ENCODE measurements at regions not wholly inside any gene's neighbourhood (a gene's known extent, or its start where the extent isn't known, plus 50 kb on each side); places are given as distances from the start of the nearest gene placed in this dataset.
A peak's percentile ranks its signal among the peaks of the same experiment; 100 is the strongest.

DNA sequence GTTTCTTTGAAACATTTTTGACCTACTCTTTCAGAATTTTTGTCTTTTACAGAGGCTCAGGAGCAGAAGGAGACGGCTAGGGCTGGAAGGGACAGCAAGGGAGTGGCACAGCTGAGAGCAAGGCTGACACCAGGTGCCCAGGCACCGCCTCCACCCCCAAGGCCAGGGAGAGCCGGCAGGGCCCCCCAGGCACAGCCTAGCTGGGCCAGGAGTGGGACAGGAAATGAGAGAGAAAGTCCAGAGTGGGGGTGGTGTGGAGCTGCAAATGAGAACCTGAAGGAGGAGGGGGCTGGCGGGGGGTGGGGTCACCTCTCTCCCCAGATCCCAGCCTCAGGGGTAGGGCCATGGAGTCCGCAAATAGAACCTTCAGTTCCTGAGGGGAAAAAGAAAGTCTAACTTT is 236.7 kb downstream of the CDC5L start:
- no peak overlapping the region for H3K4me3 Mint-ChIP-seq
- H3K4me1 Mint-ChIP-seq, result no peaks in the 10 kb centered on the region
- no peaks in the 10 kb centered on the region for H3K36me3 Mint-ChIP-seq (ENCODE audit: insufficient read depth)
- H3K27me3 Mint-ChIP-seq, result peaks cover 4% of the 10 kb centered on the region
- H3K9me3 Mint-ChIP-seq, result no peaks in the 10 kb centered on the region
- H3K27ac Mint-ChIP-seq (ENCODE audit: low read depth), result no peak overlapping the region
- DNase-seq (ENCODE audit: low spot score in 2 of 2) (no peak), ATAC-seq (replicated peaks; ENCODE audit: extremely low read depth, poor library complexity, severe bottlenecking) (no peak)

DNA sequence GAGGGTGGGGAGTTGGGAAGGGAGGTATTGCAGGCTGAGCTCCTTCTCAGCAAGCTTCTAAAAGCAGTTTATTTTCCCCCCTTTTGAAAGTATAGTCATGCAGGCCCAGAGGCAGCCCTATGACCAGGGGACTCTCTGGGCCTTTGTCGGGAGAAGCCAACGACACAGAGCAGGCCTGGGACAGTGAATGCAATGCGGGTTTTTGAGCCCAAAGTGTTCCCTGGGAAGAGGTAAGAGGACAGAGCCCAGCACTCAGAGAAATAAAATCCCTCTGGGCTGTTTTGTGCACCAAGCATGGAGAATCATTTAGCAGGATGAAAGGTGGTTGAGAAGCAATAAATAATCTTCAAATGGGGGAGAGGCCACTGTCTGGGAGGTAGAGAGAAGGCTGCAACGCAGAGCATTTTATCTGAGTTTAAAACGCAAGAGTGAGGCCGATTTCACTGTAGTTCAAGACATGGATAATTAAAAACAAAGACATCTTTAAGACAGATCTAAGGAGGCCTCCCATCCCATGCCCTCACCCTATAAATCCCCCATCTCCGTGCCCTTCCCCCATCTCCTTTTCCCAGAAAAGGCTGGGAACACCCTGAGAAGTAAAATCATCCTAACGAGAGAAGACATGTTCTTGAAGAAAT is 237.5 kb downstream of the CDC5L start:
- H3K4me3 Mint-ChIP-seq, result no peak overlapping the region
- ATAC-seq (replicated peaks; ENCODE audit: extremely low read depth, poor library complexity, severe bottlenecking) (no peak), DNase-seq (ENCODE audit: low spot score in 2 of 2) (no peak)
- H3K36me3 Mint-ChIP-seq (ENCODE audit: insufficient read depth), result no peaks in the 10 kb centered on the region
- H3K9me3 Mint-ChIP-seq, result no peaks in the 10 kb centered on the region
- H3K27me3 Mint-ChIP-seq, result peaks cover 12% of the 10 kb centered on the region
- H3K4me1 Mint-ChIP-seq, result no peaks in the 10 kb centered on the region
- no peak overlapping the region for H3K27ac Mint-ChIP-seq (ENCODE audit: low read depth)

DNA sequence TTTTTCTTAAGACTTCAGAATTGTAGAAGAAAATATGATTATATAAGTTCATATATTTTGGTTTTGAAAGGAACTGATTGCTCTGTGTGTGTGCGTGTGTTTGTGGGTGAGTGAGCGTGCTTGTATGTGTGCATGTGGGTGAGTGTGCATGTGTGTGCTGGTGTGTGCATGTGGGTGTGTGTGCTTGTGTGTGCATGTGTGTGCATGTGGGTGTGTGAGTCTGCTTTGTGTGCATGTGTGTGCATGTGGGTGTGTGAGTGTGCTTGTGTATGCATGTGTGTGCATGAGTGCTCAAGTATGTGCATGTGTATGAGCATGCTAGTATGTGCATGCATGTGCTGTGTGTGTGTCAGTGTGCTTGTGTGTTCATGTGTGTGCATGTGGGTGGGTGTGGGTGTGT is 238.5 kb downstream of the CDC5L start:
- ATAC-seq (replicated peaks; ENCODE audit: extremely low read depth, poor library complexity, severe bottlenecking) (no peak), DNase-seq (ENCODE audit: low spot score in 2 of 2) (no peak)
- H3K27ac Mint-ChIP-seq (ENCODE audit: low read depth), result no peak overlapping the region
- H3K4me3 Mint-ChIP-seq, result no peak overlapping the region
- no peaks in the 10 kb centered on the region for H3K36me3 Mint-ChIP-seq (ENCODE audit: insufficient read depth)
- no peaks in the 10 kb centered on the region for H3K9me3 Mint-ChIP-seq
- H3K27me3 Mint-ChIP-seq, result peaks cover 19% of the 10 kb centered on the region
- H3K4me1 Mint-ChIP-seq, result no peaks in the 10 kb centered on the region

- no peaks in the 10 kb centered on the region for H3K4me1 Mint-ChIP-seq
Observed at GRCh38 chr6:44626616-44627015, 239.1 kb downstream of the CDC5L start.

GRCh38 chr6:44627091-44627882 is 239.8 kb downstream of the CDC5L start:
- peaks cover 26% of the 10 kb centered on the region for H3K27me3 Mint-ChIP-seq
- H3K4me1 Mint-ChIP-seq, result no peaks in the 10 kb centered on the region
- H3K36me3 Mint-ChIP-seq (ENCODE audit: insufficient read depth), result no peaks in the 10 kb centered on the region
- H3K9me3 Mint-ChIP-seq, result no peaks in the 10 kb centered on the region
- H3K4me3 Mint-ChIP-seq, result no peak overlapping the region
- ATAC-seq (replicated peaks; ENCODE audit: extremely low read depth, poor library complexity, severe bottlenecking) (peak; percentile 28), DNase-seq (ENCODE audit: low spot score in 2 of 2) (no peak)
- no peak overlapping the region for H3K27ac Mint-ChIP-seq (ENCODE audit: low read depth)

More at GRCh38 chr6:44626616-44627015, 239.1 kb downstream of the CDC5L start:
- DNase-seq (ENCODE audit: low spot score in 2 of 2) (no peak), ATAC-seq (replicated peaks; ENCODE audit: extremely low read depth, poor library complexity, severe bottlenecking) (no peak)
- Mint-ChIP-seq H3K36me3 (ENCODE audit: insufficient read depth) (no peaks in the 10 kb centered on the region), H3K4me3 (no peak overlapping the region), H3K27ac (ENCODE audit: low read depth) (no peak overlapping the region), H3K27me3 (peaks cover 26% of the 10 kb centered on the region), H3K9me3 (no peaks in the 10 kb centered on the region)

- H3K27ac Mint-ChIP-seq (ENCODE audit: low read depth), result no peak overlapping the region
Observed at GRCh38 chr6:44627883-44628271, 240.4 kb downstream of the CDC5L start.

DNA sequence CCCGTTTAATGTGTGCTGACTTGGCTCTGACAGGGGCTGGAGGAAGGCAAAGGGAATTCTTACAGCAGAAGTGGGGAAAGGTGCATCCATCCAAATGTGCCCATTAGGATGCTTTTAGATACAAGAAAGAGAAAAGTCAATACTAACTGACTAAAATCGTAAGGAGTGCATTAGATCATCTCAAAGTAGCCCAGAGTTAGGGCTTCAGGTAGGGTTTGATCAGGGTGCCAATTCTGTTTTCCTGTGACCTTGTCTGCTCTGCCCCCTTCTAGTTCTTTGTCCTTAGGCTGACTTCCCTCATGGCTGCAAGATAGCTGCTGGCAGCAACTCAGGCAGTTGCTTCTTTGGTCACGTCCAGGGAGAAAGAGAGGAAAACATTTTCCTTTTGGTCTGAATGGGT is 240.8 kb downstream of the CDC5L start:
- DNase-seq (ENCODE audit: low spot score in 2 of 2) (no peak), ATAC-seq (replicated peaks; ENCODE audit: extremely low read depth, poor library complexity, severe bottlenecking) (no peak)
- H3K27ac Mint-ChIP-seq (ENCODE audit: low read depth), result no peak overlapping the region
- no peaks in the 10 kb centered on the region for H3K36me3 Mint-ChIP-seq (ENCODE audit: insufficient read depth)
- no peaks in the 10 kb centered on the region for H3K4me1 Mint-ChIP-seq
- H3K4me3 Mint-ChIP-seq, result no peak overlapping the region
- no peaks in the 10 kb centered on the region for H3K9me3 Mint-ChIP-seq
- H3K27me3 Mint-ChIP-seq, result peaks cover 26% of the 10 kb centered on the region

More at GRCh38 chr6:44627883-44628271, 240.4 kb downstream of the CDC5L start:
- ATAC-seq (replicated peaks; ENCODE audit: extremely low read depth, poor library complexity, severe bottlenecking), result no peak
- Mint-ChIP-seq H3K36me3 (ENCODE audit: insufficient read depth) (no peaks in the 10 kb centered on the region), H3K4me1 (no peaks in the 10 kb centered on the region), H3K4me3 (no peak overlapping the region), H3K27me3 (peaks cover 26% of the 10 kb centered on the region), H3K9me3 (no peaks in the 10 kb centered on the region)
- DNase-seq (ENCODE audit: low spot score in 2 of 2), result no peak

DNA sequence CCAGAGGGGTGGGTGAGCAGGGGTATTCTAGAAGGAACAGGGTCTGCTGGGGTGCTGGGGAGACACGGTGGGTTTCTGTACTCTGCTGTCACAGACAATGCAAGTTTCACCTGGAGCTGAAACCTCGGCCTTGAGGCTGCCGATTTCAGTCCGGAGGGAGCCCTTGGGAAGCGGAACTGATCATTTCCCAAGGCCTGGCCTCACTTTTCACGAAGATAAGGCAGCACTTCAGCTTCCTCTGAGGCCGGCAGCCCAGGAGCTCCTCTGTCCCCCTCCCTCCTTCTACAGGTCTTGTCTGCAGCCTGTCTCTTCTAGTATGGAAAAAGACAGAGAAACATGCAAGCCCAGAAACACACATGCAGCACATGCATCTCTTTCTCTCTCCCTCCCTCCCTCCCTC is 242.1 kb downstream of the CDC5L start:
- ATAC-seq (replicated peaks; ENCODE audit: extremely low read depth, poor library complexity, severe bottlenecking) (no peak), DNase-seq (ENCODE audit: low spot score in 2 of 2) (no peak)
- Mint-ChIP-seq H3K4me3 (no peak overlapping the region), H3K9me3 (no peaks in the 10 kb centered on the region), H3K36me3 (ENCODE audit: insufficient read depth) (no peaks in the 10 kb centered on the region), H3K4me1 (no peaks in the 10 kb centered on the region), H3K27me3 (peaks cover 35% of the 10 kb centered on the region), H3K27ac (ENCODE audit: low read depth) (no peak overlapping the region)

GRCh38 chr6:44630125-44631028 is 242.9 kb downstream of the CDC5L start:
- Mint-ChIP-seq H3K27ac (ENCODE audit: low read depth) (no peak overlapping the region), H3K4me1 (no peaks in the 10 kb centered on the region), H3K9me3 (no peaks in the 10 kb centered on the region), H3K36me3 (ENCODE audit: insufficient read depth) (no peaks in the 10 kb centered on the region), H3K27me3 (peaks cover 39% of the 10 kb centered on the region), H3K4me3 (no peak overlapping the region)
- DNase-seq (ENCODE audit: low spot score in 2 of 2) (no peak), ATAC-seq (replicated peaks; ENCODE audit: extremely low read depth, poor library complexity, severe bottlenecking) (no peak)

DNA sequence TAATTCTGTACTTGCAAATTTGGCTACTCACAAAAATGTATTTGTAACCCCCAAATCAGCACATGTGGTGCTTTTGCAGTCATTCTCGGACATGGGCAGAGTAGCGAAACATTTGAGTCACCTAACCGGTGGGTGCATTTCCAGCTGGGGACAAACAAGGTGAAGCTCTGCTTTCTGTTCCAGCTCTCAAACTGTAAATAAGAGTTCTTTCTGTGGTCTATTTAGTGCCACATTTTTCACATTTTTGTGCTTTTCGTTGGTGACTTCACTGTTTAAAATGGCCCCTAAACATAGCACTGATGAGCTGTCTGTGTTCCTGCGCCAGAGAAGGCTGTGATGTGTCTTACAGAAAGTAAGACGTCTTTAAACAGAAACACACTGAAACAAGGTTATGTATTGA is 244.5 kb downstream of the CDC5L start:
- H3K9me3 Mint-ChIP-seq, result no peaks in the 10 kb centered on the region
- H3K27ac Mint-ChIP-seq (ENCODE audit: low read depth), result no peak overlapping the region
- H3K4me1 Mint-ChIP-seq, result no peaks in the 10 kb centered on the region
- DNase-seq (ENCODE audit: low spot score in 2 of 2) (no peak), ATAC-seq (replicated peaks; ENCODE audit: extremely low read depth, poor library complexity, severe bottlenecking) (no peak)
- H3K27me3 Mint-ChIP-seq, result peaks cover 53% of the 10 kb centered on the region
- H3K4me3 Mint-ChIP-seq, result no peak overlapping the region
- no peaks in the 10 kb centered on the region for H3K36me3 Mint-ChIP-seq (ENCODE audit: insufficient read depth)

GRCh38 chr6:44634321-44634720 is 246.8 kb downstream of the CDC5L start:
- Mint-ChIP-seq H3K4me1 (no peaks in the 10 kb centered on the region), H3K4me3 (no peak overlapping the region), H3K9me3 (no peaks in the 10 kb centered on the region), H3K27me3 (peaks cover 53% of the 10 kb centered on the region), H3K27ac (ENCODE audit: low read depth) (no peak overlapping the region), H3K36me3 (ENCODE audit: insufficient read depth) (no peaks in the 10 kb centered on the region)
- ATAC-seq (replicated peaks; ENCODE audit: extremely low read depth, poor library complexity, severe bottlenecking) (no peak), DNase-seq (ENCODE audit: low spot score in 2 of 2) (no peak)

DNA sequence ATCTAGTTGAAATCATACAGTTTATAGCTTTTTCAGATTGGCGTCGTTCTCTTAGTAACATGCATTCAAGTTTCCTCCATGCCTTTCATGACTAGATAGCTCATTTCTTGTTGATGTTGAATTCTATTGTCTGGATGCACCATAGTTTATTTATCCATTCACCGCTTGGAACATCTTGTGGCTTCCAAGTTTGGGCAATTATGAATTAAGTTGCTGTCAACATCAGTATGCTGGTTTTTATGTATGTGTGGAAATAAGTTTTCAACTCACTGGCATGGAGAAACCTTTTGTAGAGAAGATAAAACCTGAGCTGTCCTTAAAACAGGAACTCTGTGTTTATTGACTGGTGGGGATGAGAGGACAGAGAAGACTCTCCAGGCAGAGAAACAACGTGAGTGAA is 248.0 kb downstream of the CDC5L start:
- DNase-seq (ENCODE audit: low spot score in 2 of 2) (no peak), ATAC-seq (replicated peaks; ENCODE audit: extremely low read depth, poor library complexity, severe bottlenecking) (no peak)
- Mint-ChIP-seq H3K4me1 (no peaks in the 10 kb centered on the region), H3K27ac (ENCODE audit: low read depth) (no peak overlapping the region), H3K9me3 (no peaks in the 10 kb centered on the region), H3K36me3 (ENCODE audit: insufficient read depth) (no peaks in the 10 kb centered on the region), H3K27me3 (peaks cover 42% of the 10 kb centered on the region), H3K4me3 (no peak overlapping the region)
